ENCODE measurements at regions not wholly inside any gene's neighbourhood (a gene's known extent, or its start where the extent isn't known, plus 50 kb on each side); places are given as distances from the start of the nearest gene placed in this dataset.

DNA sequence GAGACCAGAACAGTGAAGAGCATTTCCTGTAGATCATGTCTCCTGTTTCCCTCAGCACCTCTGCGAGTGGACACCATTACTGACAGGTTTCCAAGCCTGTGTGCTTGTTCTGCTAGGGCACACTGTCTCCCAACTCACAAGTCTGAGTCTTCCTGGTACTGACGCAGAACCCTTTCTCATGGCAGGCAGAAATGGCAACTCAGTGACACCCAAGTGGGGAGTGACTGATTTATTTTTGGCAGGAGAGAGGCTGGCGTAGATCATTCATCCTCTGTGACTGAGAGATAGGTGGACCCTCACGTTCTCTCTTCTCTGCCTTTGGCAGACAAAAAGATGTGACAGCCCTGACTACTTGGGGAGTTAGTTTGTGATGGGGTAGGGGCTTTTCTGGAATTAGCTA is 183.4 kb downstream of the RFC3 start:
- no peak for DNase-seq (ENCODE audit: low read depth in 4 of 4, low spot score in 1 of 4)

DNA sequence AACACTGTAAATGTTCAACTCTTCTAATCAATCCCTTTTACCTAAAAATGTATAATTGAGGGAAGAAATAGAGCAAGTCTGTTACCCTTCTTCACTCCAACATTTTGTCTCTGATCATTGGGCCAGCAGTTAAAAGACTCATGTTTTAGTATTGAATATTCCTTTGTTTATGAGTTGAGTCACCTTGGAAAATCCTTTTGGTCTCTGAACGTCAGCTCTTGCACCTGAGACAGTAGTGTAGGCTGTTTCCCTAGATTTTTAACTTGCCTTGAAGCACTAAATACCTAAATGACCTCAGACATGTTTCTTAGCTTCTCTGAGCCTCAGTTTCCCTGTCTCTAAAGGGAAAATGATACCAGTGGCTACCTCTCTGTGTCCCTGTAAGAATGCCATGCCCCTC is 184.2 kb downstream of the RFC3 start:
- DNase-seq (ENCODE audit: low read depth in 4 of 4, low spot score in 1 of 4), result no peak

DNA sequence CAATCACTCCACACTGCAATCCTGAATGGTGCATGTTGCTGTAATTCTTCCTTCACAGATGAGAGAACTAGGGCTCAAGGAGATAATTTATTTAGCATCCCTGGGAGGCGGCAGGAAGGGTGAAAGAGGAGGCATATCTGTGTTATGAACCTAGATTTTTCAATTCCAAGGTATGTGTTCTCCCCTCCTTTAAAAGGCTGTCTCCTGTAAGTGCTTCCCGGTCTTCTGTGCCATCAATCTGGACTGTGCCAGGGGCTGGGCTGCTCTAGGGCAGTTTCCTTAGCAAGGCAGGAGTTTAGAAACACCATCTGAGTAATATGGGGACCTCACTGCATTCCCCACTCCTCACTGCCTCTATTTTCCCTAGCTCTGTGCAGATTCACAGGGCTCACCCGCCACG is 185.0 kb downstream of the RFC3 start:
- DNase-seq (ENCODE audit: low read depth in 4 of 4, low spot score in 1 of 4), result no peak

DNA sequence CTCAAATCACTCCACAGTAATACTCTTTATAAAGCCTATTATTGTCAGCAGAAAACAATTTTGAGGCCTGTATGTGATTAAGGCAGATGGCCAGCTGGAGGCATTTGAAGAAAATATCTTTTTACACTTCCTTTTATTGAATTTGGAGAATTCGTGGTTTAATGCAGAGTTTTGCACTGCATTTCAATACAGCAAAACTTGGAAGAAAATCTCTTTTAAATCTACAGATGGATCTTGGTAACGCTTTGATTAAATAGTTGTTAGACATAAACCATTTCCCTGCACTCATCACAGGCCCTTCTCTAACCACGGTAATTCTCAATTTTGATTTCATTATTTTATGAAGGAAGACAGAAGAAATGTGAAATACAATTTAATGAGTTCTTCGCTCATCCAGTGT is 185.7 kb downstream of the RFC3 start:
- no peak for DNase-seq (ENCODE audit: low read depth in 4 of 4, low spot score in 1 of 4)

DNA sequence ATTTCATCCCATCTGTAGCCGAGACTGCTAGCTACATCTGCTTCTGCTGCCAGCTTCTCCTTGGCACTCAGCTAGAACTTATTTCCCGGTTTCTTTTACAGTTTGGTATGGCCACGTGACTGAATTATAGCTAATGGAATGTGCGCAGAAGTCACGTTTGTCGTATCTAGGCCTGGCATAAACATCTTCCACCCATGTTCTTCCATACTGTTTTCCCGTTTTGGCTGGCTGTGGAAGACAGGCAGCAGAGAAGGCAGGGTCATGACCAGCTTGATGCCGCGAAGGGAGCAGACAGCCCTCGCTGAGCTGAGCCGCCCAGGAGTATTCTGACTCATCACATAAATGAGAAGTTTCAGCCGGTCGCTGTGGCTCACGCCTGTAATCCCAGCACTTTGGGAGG is 186.7 kb downstream of the RFC3 start:
- no peak for DNase-seq (ENCODE audit: low read depth in 4 of 4, low spot score in 1 of 4)

DNA sequence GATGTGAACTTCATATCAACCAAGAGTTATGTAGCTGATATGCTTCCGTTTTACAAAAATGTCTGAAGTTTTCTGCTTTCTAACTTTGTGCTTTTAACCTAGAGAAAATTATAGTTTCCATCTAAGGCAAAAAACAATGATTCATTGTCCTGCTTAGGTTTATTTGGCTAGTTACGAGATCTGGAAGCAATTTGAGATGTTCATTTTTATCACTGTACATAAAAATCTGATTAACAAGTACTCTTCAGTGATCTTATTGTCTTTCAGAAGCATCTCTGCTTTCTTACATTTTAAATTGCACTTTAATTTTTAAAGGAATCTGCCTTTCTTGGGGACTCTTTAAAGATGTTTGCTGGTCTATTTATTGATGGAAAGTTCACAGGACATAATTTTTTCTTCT is 188.1 kb downstream of the RFC3 start:
- DNase-seq (ENCODE audit: low read depth in 4 of 4, low spot score in 1 of 4), result no peak

DNA sequence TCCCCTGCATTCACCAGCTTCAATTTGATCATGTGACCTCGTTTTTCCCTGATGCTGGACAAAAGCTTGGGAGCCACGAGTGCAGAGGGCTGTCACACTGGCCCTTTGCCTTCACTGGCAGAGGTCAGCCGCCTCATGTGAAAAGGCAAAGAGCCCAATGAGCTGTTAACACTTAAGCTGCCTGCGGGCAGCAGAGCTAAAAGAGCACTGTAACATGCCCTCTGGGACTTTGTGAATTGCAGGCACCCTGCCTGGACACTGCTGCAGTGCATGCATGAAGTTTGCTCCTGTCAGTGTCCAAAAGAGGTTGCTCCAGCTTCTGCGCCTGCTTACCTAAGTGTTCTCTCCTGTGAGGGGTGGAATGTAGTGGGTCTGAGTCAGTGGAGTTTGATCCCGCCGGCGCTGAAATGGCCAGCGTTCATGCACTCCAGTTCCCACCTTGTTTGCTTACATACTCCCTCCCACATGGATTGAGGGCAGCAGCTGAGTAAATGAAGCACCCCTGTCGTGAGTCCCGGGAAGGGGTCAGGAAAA is 193.7 kb downstream of the RFC3 start:
- no peak for DNase-seq (ENCODE audit: low read depth in 4 of 4, low spot score in 1 of 4)

DNA sequence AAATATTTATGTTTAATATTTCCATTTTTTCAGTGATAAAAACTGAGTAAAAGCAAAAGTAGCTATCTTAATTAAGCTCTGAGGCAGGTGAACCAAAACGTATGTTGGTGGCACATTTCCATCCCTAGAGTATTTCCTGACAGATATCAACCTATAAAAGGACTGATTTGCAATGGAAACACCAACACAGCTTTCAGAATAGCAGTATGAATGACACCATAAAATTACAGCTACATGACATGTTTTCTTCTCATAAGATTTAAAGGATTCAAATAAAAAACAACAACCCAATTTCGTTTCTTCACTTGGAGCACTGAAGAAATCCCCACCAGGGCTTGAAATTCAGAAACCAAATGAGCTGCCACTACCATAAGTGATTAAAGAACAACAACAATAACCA is 194.4 kb downstream of the RFC3 start:
- no peak for DNase-seq (ENCODE audit: low read depth in 4 of 4, low spot score in 1 of 4)

DNA sequence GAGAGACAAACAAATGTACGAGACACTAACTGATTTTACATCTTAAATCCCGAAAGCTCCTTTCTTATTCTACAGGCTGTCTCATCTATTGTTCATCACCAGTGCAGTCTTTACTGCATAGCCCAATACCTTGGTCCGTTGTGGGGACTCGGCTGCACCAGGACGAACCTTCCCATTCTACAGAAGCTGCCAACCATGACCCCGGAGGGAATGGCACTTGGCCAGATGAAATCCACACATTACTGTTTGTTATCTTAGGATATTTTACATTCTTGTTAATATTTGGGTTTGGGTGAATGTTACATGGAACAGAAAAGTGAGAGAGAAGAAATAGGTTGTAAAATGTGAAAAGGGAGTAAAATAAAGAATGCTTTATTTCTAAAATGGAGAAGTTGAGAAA is 195.1 kb downstream of the RFC3 start:
- DNase-seq (ENCODE audit: low read depth in 4 of 4, low spot score in 1 of 4), result no peak

DNA sequence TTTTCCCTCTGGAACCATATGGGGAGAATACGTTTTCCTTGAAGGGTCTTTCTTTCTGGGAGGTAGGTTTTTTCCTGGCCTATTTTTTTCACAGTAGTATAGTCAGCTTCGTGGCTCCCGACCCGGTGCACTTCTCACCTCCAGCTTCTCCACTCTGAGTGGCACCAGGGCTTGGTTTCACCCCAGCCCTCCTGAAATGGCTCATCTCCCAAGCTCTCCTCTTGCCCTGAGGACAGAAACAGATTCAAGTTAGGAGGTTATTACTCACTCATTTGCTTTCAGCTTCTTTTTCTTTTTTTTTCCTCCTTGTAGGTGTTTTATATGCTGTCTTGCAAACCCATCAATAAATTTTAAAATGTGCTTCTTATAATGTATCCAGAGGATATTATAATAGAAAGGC is 199.3 kb downstream of the RFC3 start:
- DNase-seq (ENCODE audit: low read depth in 4 of 4, low spot score in 1 of 4), result no peak

DNA sequence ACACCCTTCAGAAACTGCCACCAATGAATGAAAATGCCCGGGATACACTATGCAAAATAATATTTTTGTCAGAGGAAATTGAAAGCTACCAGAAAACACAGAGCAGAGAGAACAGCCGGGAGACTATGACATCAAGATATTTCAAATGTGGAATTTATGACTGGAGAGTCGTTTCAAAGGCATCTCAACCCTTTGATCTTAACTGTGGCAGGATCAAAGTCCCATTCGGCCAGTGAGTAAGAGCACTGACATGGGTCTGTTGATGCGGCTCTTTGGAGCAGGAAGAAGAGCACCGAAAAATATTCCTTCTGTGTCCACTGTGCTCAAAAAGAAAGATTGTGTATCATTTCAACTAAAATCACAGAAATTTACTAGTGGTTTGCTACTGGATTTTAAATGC is 201.9 kb downstream of the RFC3 start:
- no peak for DNase-seq (ENCODE audit: low read depth in 4 of 4, low spot score in 1 of 4)

DNA sequence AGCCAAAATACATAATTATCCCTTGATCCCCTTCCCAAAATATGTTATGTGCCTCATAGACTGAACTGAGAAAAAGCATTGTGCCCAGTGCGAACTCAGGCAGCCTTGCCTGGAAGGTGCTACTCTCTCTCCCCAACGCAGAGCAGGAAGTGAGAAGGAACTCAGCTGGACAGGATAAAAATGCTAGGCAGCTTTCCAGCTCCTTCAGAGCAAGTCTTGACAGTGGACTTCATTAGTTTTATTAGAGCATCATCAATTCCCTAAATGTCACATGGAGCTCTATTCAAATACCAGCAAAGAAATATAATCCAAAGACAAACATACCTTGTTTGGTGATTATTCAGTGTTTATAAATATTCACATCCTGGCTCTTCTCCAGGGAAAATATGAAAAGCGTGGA is 202.4 kb downstream of the RFC3 start:
- DNase-seq (ENCODE audit: low read depth in 4 of 4, low spot score in 1 of 4), result no peak

DNA sequence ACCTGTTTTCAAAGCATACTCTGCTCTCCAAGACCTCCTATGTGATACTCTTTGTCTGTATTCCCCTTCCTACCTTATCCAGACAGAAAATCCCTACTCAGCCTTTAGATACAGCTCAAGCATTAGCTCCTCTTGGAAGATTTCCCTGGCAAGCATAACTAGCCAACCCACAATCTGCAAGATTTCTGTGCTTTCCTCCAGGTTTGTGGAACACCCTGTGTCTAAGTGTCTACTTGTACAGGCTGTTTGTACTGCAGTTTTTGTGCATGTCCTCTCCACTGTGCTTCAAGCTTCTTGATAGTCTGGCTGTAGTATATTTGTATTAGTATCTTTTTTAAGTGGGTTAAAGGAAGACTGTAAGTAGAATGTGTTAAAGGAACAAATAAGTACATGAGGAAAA is 203.7 kb downstream of the RFC3 start:
- no peak for DNase-seq (ENCODE audit: low read depth in 4 of 4, low spot score in 1 of 4)

DNA sequence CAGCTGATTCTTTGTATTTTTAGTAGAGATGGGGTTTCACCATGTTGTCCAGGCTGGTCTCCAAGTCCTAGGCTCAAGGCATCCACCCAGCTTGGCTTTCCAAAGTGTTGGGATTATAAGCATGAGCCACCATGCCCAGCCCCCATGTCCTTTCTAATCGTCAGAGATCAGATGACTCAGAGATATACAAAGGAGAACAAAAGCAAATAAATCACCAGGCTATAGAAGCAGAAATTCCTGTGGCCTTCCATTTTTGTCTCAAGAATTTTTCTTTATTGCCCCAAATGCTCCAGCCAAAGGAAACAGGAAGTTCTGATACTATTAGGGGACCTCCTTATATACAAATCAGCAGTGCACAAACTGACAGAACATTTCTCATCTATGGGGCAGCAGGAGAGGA is 207.8 kb downstream of the RFC3 start:
- no peak for DNase-seq (ENCODE audit: low read depth in 4 of 4, low spot score in 1 of 4)

DNA sequence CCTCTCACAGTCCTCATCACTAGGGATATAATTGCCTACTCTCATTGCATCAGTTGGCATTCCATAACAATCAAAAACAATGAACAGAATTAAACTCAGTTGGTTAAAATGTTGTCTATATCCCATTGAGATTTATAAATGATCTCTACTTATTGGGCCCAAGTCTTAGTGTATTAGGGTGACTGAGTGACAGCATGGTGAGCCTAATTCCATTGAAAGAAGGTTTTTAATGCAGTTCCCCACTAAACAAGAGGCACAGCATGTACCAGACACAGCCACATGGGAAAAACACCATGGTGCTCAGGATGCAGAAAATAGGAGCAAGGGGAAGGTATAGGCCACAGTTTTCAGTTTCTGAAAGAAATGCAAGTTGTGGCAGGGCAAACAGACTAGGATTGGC is 208.4 kb downstream of the RFC3 start:
- DNase-seq (ENCODE audit: low read depth in 4 of 4, low spot score in 1 of 4), result no peak

DNA sequence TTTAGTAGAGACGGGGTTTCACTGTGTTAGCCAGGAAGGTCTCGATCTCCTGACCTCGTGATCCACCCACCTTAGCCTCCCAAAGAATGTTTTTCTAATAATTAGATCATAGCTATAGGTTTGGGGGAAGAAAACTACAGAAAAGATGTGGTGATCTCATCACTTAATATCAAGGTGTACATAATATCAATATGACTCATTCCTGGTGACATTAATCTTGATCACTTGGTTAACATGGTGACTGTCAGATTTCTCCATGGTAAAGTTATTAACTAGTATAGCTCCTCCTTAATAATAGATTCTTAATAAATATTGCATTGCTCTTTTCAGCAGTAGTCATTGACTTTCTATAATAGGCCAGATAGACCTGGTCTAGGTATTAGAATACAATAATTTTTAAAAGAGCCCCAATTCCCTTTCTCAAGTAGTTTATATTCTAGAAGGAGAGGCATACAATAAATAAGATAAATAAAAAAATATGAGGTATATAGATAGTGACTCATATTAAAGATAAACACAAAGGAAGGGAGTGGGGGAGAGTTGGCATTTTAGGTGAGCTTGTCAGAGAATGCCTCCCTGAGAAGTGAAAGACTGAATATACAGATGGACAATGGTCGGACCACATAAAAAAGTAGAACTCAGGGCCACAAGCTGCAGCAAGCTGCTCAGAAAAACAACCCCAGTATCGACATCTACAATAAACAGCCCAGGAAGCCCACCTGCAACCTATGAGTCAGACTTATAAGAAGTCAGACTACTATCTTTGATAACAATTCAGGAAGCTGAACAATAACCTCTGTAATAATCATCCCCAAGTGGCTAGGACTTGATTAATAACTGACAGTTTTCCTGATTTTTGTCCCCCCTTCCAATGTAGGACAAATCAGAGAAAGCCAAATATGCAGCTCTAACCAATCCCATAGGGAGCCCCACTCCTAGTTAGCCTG is 210.8 kb downstream of the RFC3 start:
- no peak for DNase-seq (ENCODE audit: low read depth in 4 of 4, low spot score in 1 of 4)

DNA sequence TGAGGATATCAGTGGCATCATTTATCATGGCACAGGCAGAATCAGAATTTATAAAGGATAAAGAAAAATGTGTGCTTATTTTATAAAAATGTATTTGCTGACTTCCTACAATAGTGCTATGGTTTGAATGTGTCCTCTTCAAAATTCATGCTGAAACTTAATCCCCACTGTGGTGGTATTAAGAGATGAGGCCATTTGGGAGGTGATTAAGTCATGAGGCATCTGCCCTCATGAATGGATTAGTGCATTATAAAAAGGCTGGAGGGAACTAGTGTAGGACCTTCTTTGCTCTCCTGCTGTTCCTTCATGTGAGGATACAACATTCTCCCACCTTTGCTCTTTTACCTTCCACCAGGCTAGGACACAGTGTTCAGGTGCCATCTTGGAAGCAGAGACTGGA is 212.8 kb downstream of the RFC3 start:
- DNase-seq (ENCODE audit: low read depth in 4 of 4, low spot score in 1 of 4), result no peak

DNA sequence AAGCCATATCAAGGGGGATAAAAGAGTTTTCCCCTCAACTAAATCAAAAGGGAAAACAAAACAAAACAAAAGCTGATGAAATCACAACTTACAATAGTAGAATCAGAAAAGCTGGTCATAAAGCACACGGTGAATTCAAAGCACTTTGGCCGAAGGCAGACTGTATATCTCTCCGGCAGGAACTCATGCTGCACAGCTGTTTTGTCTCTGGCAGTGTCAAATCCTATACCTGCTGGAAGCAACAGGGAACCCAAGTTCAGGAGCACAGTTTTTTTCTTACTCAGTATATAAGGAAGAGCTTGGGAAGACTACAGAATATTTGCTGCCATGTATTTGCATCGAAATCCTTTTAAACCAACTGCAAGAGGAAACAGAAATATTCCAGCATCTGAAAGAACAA is 213.7 kb downstream of the RFC3 start:
- no peak for DNase-seq (ENCODE audit: low read depth in 4 of 4, low spot score in 1 of 4)

DNA sequence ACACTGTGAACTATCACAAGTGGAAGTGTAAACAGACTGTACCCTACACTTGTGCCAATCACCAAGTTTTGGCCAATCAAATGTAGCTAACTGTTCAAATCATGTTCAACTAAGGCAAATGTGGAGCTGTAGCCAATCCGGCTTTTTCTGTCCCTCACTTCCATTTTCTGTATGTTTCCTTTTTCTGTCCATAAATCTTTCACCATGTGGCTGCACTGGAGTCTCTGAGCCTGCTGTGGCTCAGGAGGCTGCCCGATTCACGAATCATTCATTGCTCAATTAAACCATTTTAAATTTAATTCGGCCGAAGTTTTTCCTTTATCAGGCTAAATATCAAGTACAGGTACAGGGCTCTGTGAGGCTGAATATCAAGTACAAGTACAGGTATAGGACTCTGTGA is 216.5 kb downstream of the RFC3 start:
- DNase-seq (ENCODE audit: low read depth in 4 of 4, low spot score in 1 of 4), result no peak

DNA sequence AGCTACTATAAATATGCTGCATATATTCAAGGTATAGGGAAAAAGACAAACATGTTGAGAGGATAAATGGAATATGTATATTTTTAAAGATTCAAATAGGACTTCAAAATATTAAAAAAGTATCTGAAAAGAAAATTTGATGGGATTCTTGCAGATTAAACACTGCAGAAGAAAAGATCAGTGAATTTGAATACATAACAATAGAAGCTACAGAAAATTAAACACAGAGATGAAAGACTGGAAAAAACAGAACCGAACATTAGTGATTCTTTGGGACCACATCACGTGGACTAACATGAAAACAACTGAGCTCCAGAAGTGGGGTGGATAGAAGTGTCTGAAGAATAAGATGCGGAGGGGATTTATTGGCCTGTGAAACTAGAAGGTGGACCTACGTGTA is 217.2 kb downstream of the RFC3 start:
- no peak for DNase-seq (ENCODE audit: low read depth in 4 of 4, low spot score in 1 of 4)

DNA sequence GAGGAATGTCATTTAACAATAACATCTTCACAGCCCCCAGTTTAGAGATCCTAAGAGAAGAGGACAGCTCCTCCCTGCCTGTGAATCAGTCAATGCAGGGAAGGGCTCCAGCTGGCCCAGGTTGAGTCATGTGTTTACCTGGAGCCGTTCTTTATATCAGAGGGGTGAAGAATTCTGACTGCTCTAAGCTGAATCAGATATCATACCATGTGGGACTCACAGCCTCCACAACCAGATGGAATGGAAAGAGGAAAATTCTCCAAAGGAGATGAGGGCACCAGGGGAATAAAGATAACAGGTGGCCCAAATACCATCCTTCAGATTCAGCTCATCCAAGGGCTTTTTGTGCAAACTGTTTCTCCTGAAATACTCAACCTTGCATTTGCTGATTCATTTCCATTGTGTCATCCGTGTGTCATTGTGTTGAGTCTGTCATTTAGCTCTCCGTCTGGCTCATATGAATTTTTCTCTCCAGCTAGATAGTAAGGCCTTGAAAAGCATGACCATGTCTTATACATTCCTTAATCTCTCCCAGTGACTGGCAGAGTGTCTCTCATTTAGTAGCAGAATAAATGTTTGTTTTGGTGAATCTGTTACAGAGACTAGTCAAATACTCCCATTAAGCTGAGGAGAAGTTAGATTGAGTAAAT is 217.9 kb downstream of the RFC3 start:
- DNase-seq (ENCODE audit: low read depth in 4 of 4, low spot score in 1 of 4), result no peak

All from stimulated activated CD4-positive, alpha-beta T cell treated with anti-CD3 and anti-CD28 coated beads, Interleukin-1b, Interleukin-23, amount 100 ng/mL, for 24 hours (primary cell).